Astrocyte (in vitro differentiated cells and primary cell): ENCODE measurements at regions not wholly inside any gene's neighbourhood (a gene's known extent, or its start where the extent isn't known, plus 50 kb on each side); places are given as distances from the start of the nearest gene placed in this dataset.

Experiments
- DNase-seq: peaks from one replicate; pipeline ENCODE4 v3.0.0-alpha.2; 2010; ENCODE audit warnings: low read depth
- FAIRE-seq: peaks from 2 replicates; lab custom pipeline; 2011; peaks lifted over from hg19 to GRCh38; lab: Jason Lieb, UNC
- H2AFZ ChIP-seq: 2 replicates; pipeline ENCODE4 v1.6.0; 2012; ENCODE audit warnings: low read depth, low read length, inconsistent platforms
- H3K27ac ChIP-seq: 2 replicates; pipeline ENCODE4 v1.5.1; 2011; ENCODE audit warnings: low read depth, low read length, inconsistent platforms
- H3K27me3 ChIP-seq: 2 replicates; pipeline ENCODE4 v1.6.0; 2011; ENCODE audit warnings: low read length, inconsistent platforms; ENCODE audit not compliant: insufficient read depth
- H3K36me3 ChIP-seq: 2 replicates; pipeline ENCODE4 v1.5.1; 2011; ENCODE audit warnings: low read length, inconsistent platforms; ENCODE audit not compliant: insufficient read depth
- H3K4me1 ChIP-seq: 2 replicates; pipeline ENCODE4 v1.5.1; 2011; ENCODE audit warnings: low read length, inconsistent platforms; ENCODE audit not compliant: insufficient read depth
- H3K4me2 ChIP-seq: 2 replicates; pipeline ENCODE4 v1.6.0; 2012; ENCODE audit warnings: low read length, inconsistent platforms
- H3K4me3 ChIP-seq: 2 replicates; pipeline ENCODE4 v1.5.1; 2011; ENCODE audit warnings: low read depth, mild to moderate bottlenecking, low read length, inconsistent platforms; ENCODE audit not compliant: insufficient read depth
- H3K79me2 ChIP-seq: 2 replicates; pipeline ENCODE4 v1.6.0; 2012; ENCODE audit warnings: mild to moderate bottlenecking, low read length, inconsistent platforms; ENCODE audit not compliant: insufficient read depth
- H3K9ac ChIP-seq: 2 replicates; pipeline ENCODE4 v1.6.0; 2012; ENCODE audit warnings: mild to moderate bottlenecking, low read length, inconsistent platforms
- H3K9me3 ChIP-seq: 2 replicates; pipeline ENCODE4 v1.5.1; 2012; ENCODE audit warnings: low read depth, mild to moderate bottlenecking, low read length, inconsistent platforms; ENCODE audit not compliant: insufficient read depth
- H4K20me1 ChIP-seq: 2 replicates; pipeline ENCODE4 v1.6.0; 2012; ENCODE audit warnings: low read length, inconsistent platforms; ENCODE audit not compliant: insufficient read depth
- H3K27ac Mint-ChIP-seq: one replicate; pipeline ENCODE4 v1.8.0; 2021; ENCODE audit warnings: mild to moderate bottlenecking, mixed read lengths; ENCODE audit not compliant: unreplicated experiment
- H3K27me3 Mint-ChIP-seq: one replicate; pipeline ENCODE4 v1.8.0; 2021; ENCODE audit warnings: low read depth, mixed read lengths; ENCODE audit not compliant: unreplicated experiment
- H3K36me3 Mint-ChIP-seq: one replicate; pipeline ENCODE4 v1.8.0; 2021; ENCODE audit warnings: low read depth, mixed read lengths; ENCODE audit not compliant: unreplicated experiment
- H3K4me1 Mint-ChIP-seq: one replicate; pipeline ENCODE4 v1.8.0; 2021; ENCODE audit warnings: low read depth, mixed read lengths; ENCODE audit not compliant: unreplicated experiment
- H3K4me3 Mint-ChIP-seq: one replicate; pipeline ENCODE4 v1.8.0; 2021; ENCODE audit warnings: mild to moderate bottlenecking, moderate library complexity, mixed read lengths; ENCODE audit not compliant: unreplicated experiment
- H3K9me3 Mint-ChIP-seq: one replicate; pipeline ENCODE4 v1.8.0; 2021; ENCODE audit warnings: mild to moderate bottlenecking, mixed read lengths; ENCODE audit not compliant: unreplicated experiment
- CTCF ChIP-seq: IDR thresholded peaks from 2 replicates; pipeline ENCODE4 v1.5.1; 2011; ENCODE audit warnings: low read depth, mild to moderate bottlenecking, inconsistent platforms, low read length, moderate library complexity; ENCODE audit not compliant: insufficient read depth
- EZH2 ChIP-seq: IDR thresholded peaks from 2 replicates; pipeline ENCODE4 v1.6.1; 2012; ENCODE audit warnings: mild to moderate bottlenecking, low read length, inconsistent platforms; ENCODE audit not compliant: insufficient read depth

- no peak overlapping the region for H3K4me3 Mint-ChIP-seq
- Histone ChIP-seq H3K36me3 (no peaks in the 10 kb centered on the region), H3K9me3 (no peaks in the 10 kb centered on the region), H3K27ac (no peak overlapping the region), H3K4me1 (no peaks in the 10 kb centered on the region), H2AFZ (no peak overlapping the region), H3K9ac (no peak overlapping the region), H3K4me3 (no peak overlapping the region), H3K79me2 (no peaks in the 10 kb centered on the region), H4K20me1 (no peaks in the 10 kb centered on the region), H3K4me2 (no peak overlapping the region), H3K27me3 (no peaks in the 10 kb centered on the region)
- DNase-seq: peak; percentile 2
- no peaks in the 10 kb centered on the region for H3K36me3 Mint-ChIP-seq
- TF ChIP-seq CTCF: no peak
- TF ChIP-seq EZH2: no peak
- no peak for FAIRE-seq
- H3K4me1 Mint-ChIP-seq: peaks cover 1% of the 10 kb centered on the region
- no peaks in the 10 kb centered on the region for H3K27me3 Mint-ChIP-seq
- no peak overlapping the region for H3K27ac Mint-ChIP-seq
- H3K9me3 Mint-ChIP-seq: no peaks in the 10 kb centered on the region
These were observed 532.4 kb upstream of the GBE1 start for GRCh38 chr3:82293867-82294266.

DNA sequence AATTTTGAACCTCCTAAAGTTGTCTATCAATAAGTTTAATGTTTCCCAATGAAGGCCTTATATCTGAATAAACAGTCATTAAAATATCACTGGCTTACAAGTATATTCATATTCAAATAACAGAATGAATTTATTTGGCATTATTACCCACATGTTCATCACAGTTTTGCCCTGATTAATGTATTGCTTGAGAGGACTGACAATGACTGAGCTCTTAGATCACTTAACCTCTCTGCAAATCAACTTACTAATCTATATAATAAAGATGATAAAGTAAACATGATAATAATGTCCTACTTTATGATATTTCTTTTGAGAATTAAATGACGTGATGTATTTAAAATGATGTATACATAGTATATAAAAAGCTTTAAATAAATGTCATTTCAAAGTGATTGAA is 532.0 kb upstream of the GBE1 start:
- no peaks in the 10 kb centered on the region for H3K4me1 ChIP-seq
- H3K9me3 ChIP-seq: no peaks in the 10 kb centered on the region
- no peaks in the 10 kb centered on the region for H3K79me2 ChIP-seq
- no peak for FAIRE-seq
- no peak overlapping the region for H3K4me3 ChIP-seq
- H3K36me3 ChIP-seq: no peaks in the 10 kb centered on the region
- H3K27ac ChIP-seq: no peak overlapping the region
- H3K27ac Mint-ChIP-seq: no peak overlapping the region
- no peaks in the 10 kb centered on the region for H3K9me3 Mint-ChIP-seq
- DNase-seq: no peak
- peaks cover 1% of the 10 kb centered on the region for H3K4me1 Mint-ChIP-seq
- TF ChIP-seq CTCF (no peak), EZH2 (no peak)
- no peaks in the 10 kb centered on the region for H4K20me1 ChIP-seq
- no peak overlapping the region for H3K4me3 Mint-ChIP-seq
- no peaks in the 10 kb centered on the region for H3K27me3 Mint-ChIP-seq
- no peak overlapping the region for H2AFZ ChIP-seq
- H3K4me2 ChIP-seq: no peak overlapping the region
- no peak overlapping the region for H3K9ac ChIP-seq
- no peaks in the 10 kb centered on the region for H3K27me3 ChIP-seq
- no peaks in the 10 kb centered on the region for H3K36me3 Mint-ChIP-seq

DNA sequence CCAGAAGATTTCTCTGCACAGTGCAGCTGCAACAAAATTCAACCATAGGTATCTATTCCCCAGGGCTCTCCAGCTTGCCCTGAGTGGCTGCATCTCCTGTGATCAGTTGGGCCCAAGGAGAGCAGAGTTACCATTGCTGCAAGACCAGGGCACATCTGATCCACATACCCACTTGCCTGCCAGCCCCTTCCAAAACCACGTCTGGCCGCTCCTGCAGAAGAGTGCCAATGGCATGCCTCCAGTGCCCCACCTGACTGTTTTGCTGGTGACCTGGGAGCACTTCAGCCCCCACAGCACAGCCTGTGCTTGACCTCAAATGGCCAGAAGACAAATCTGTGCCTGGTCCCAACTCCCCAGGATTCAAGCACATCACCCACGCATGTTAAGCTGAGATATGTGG is 526.1 kb upstream of the GBE1 start:
- no peak for FAIRE-seq

More for the DNA sequence above, 526.1 kb upstream of the GBE1 start:
- Histone ChIP-seq H3K27me3 (no peaks in the 10 kb centered on the region), H3K4me2 (no peak overlapping the region), H3K27ac (no peak overlapping the region), H3K36me3 (no peaks in the 10 kb centered on the region), H3K4me3 (no peak overlapping the region), H3K4me1 (no peaks in the 10 kb centered on the region), H3K9ac (no peak overlapping the region), H3K9me3 (no peaks in the 10 kb centered on the region), H2AFZ (no peak overlapping the region), H4K20me1 (no peaks in the 10 kb centered on the region), H3K79me2 (no peaks in the 10 kb centered on the region)
- Mint-ChIP-seq H3K36me3 (no peaks in the 10 kb centered on the region), H3K27me3 (no peaks in the 10 kb centered on the region), H3K4me3 (no peak overlapping the region), H3K27ac (no peak overlapping the region), H3K4me1 (no peaks in the 10 kb centered on the region), H3K9me3 (no peaks in the 10 kb centered on the region)
- TF ChIP-seq CTCF (no peak), EZH2 (no peak)
- DNase-seq: no peak
